B cell (primary cell): ENCODE measurements at regions not wholly inside any gene's neighbourhood (a gene's known extent, or its start where the extent isn't known, plus 50 kb on each side); places are given as distances from the start of the nearest gene placed in this dataset.

Source experiments
- ATAC-seq: fragments of 200-7000 bp; cut with Tn5 transposase; one replicate; pipeline ENCODE4 v1.10.0; 2021; ENCODE audit warnings: low read depth, mild to moderate bottlenecking, moderate number of reproducible peaks, moderate library complexity
- CTCF ChIA-PET: fragments of 350-600 bp; sonication (Branson Sonifier 250); formaldehyde crosslinking; loops from one replicate; lab custom pipeline; 2021; ENCODE audit warnings: antibody characterized with exemption, inconsistent platforms; lab: Charles Lee
- POLR2A ChIA-PET: fragments of 350-600 bp; sonication (Branson Sonifier 250); formaldehyde crosslinking; loops from one replicate; lab custom pipeline; 2021; ENCODE audit warnings: antibody characterized with exemption; lab: Charles Lee
- DNase-seq: peaks from one replicate; pipeline ENCODE4 v3.0.0; 2013
- H2AFZ ChIP-seq: 2 replicates; pipeline ENCODE4 v1.6.1; 2012; ENCODE audit warnings: mild to moderate bottlenecking, low read depth, low read length; ENCODE audit not compliant: insufficient read depth, poor library complexity, severe bottlenecking
- H3K27ac ChIP-seq, 2 donors: 1 replicate in 1 of 2; 2 replicates in 1 of 2; pipeline ENCODE4 v1.5.1; 2012 to 2013; ENCODE audit warnings: low read length in 2 of 2, mild to moderate bottlenecking in 2 of 2, moderate library complexity in 1 of 2
- H3K27me3 ChIP-seq, 4 experiments: fragments of 200-600 bp in 1 of 4; sonication (generic) in 1 of 4; replicated peaks in 1 of 4; 1 replicate in 2 of 4; 2 replicates in 2 of 4; pipeline versions ENCODE4 v1.6.1 to v1.7.0; 2013 to 2016; ENCODE audit warnings: low read length in 3 of 4, mild to moderate bottlenecking in 2 of 4, mixed read lengths in 1 of 4, moderate library complexity in 1 of 4; ENCODE audit not compliant: insufficient read depth in 4 of 4, control insufficient read depth in 3 of 4; ENCODE audit errors: control extremely low read depth in 1 of 4
- H3K36me3 ChIP-seq, 2 experiments: replicated peaks in 1 of 2; 1 replicate in 1 of 2; 2 replicates in 1 of 2; pipeline versions ENCODE4 v1.6.1 to v1.7.1; 2013; ENCODE audit warnings: low read length in 1 of 2; ENCODE audit not compliant: insufficient read depth in 2 of 2, control insufficient read depth in 1 of 2; ENCODE audit errors: control extremely low read depth in 1 of 2, extremely low read depth in 1 of 2
- H3K4me1 ChIP-seq, 2 donors: fragments of 200-600 bp in 1 of 2; sonication (generic) in 1 of 2; 1 replicate in 1 of 2; 2 replicates in 1 of 2; pipeline versions ENCODE4 v1.5.1 to v1.6.1; 2013 to 2017; ENCODE audit warnings: low read length in 2 of 2; ENCODE audit not compliant: control insufficient read depth in 2 of 2, insufficient read depth in 2 of 2
- H3K4me2 ChIP-seq: replicated peaks from 2 replicates; pipeline ENCODE3; 2012; ENCODE audit warnings: mild to moderate bottlenecking, low read depth, low read length; ENCODE audit not compliant: poor library complexity, severe bottlenecking
- H3K4me3 ChIP-seq, 5 experiments: fragments of 200-600 bp in 1 of 5; sonication (generic) in 1 of 5; 1 replicate in 3 of 5; 2 replicates in 2 of 5; pipeline versions ENCODE4 v1.5.1 to v1.7.0; 2011 to 2016; ENCODE audit warnings: low read length in 4 of 5, mild to moderate bottlenecking in 4 of 5, low read depth in 2 of 5, control low read depth in 1 of 5, moderate library complexity in 1 of 5; ENCODE audit not compliant: insufficient read depth in 1 of 5; ENCODE audit errors: control extremely low read depth in 1 of 5, extremely low read depth in 1 of 5
- H3K79me2 ChIP-seq: fragments of 200-600 bp; sonication (generic); one replicate; pipeline ENCODE4 v1.6.0; 2016; ENCODE audit warnings: low read length; ENCODE audit not compliant: control insufficient read depth, insufficient read depth
- H3K9ac ChIP-seq: fragments of 200-600 bp; sonication (generic); 2 replicates; pipeline ENCODE4 v1.6.1; 2017; ENCODE audit warnings: mild to moderate bottlenecking, low read length, moderate library complexity
- H3K9me3 ChIP-seq, 3 donors: one replicate each; pipeline versions ENCODE4 v1.6.1 to v1.7.1; 2013; ENCODE audit warnings: low read length in 2 of 3; ENCODE audit not compliant: control insufficient read depth in 2 of 3, insufficient read depth in 1 of 3; ENCODE audit errors: control extremely low read depth in 1 of 3
- H4K20me1 ChIP-seq: 2 replicates; pipeline ENCODE4 v1.6.0; 2012; ENCODE audit warnings: mild to moderate bottlenecking, low read length; ENCODE audit not compliant: insufficient read depth, control insufficient read depth, poor library complexity, severe bottlenecking
- H3K27ac Mint-ChIP-seq: one replicate; pipeline ENCODE4 v1.8.0; 2021; ENCODE audit warnings: mixed read lengths
- H3K27me3 Mint-ChIP-seq: one replicate; pipeline ENCODE4 v1.8.0; 2021; ENCODE audit warnings: mixed read lengths
- H3K4me1 Mint-ChIP-seq: one replicate; pipeline ENCODE4 v1.8.0; 2021; ENCODE audit warnings: mixed read lengths
- H3K4me3 Mint-ChIP-seq: one replicate; pipeline ENCODE4 v1.8.0; 2021; ENCODE audit warnings: mixed read lengths
- H3K9me3 Mint-ChIP-seq: one replicate; pipeline ENCODE4 v1.8.0; 2022; ENCODE audit warnings: mixed read lengths; ENCODE audit not compliant: insufficient read depth
- CTCF ChIP-seq: fragments of 200-600 bp; IDR thresholded peaks from one replicate; pipeline ENCODE4 v1.8.0; 2022; ENCODE audit warnings: antibody characterized with exemption, mild to moderate bottlenecking
- EZH2 ChIP-seq: IDR thresholded peaks from 2 replicates; pipeline ENCODE4 v1.6.1; 2012; ENCODE audit warnings: borderline replicate concordance, low read depth, mild to moderate bottlenecking, moderate library complexity, low read length; ENCODE audit not compliant: insufficient read depth, poor library complexity, severe bottlenecking
- WGBS: methylation state at CpG from one replicate; pipeline ENCODE4 v1.1.5; 2013; ENCODE audit warnings: missing lambda C conversion rate; ENCODE audit not compliant: insufficient coverage; 5-methylcytosine and 5-hydroxymethylcytosine counted together
- intact Hi-C: fragments of 100-400 bp; cut with micrococcal nuclease; formaldehyde crosslinking; loops from one replicate; pipeline ENCODE4 v1.10.0; 2022

DNA sequence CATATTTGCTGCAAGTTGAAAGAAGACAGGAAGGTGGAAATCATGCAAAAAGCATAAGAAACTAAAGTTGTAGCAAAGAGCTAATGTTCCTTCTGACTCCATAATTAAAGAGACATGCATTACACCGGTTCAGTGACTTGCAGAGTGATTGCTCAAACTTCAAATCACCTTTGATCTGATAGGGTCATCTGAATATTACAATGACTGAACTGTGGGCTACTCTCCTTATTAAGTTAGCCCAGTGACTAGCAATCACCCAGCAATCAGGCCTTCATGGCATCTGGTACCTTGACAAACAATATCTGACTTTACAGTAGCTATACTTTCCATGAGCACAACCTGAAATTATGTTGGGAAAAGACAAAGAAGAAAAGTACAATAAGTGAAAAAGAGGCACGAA is 84.9 kb downstream of the NREP start:
- no peak overlapping the region for H3K4me3 Mint-ChIP-seq
- CTCF ChIA-PET: interaction anchor here (1.1 kb wide), 1 partner anchor 13 kb away, joined by 3 read pairs; no protein-coding TSS in a partner anchor
- intact Hi-C loops: no loop called here

More for the DNA sequence above, 84.9 kb downstream of the NREP start:
- ATAC-seq (no peak), DNase-seq (no peak)
- Histone ChIP-seq H3K9me3 (no peaks in the 10 kb centered on the region), H3K79me2 (no peaks in the 10 kb centered on the region), H3K9ac (no peak overlapping the region), H3K4me2 (no peak overlapping the region), H3K4me3 (no peak overlapping the region), H4K20me1 (no peaks in the 10 kb centered on the region), H3K27me3 (no peaks in the 10 kb centered on the region), H3K4me1 (no peaks in the 10 kb centered on the region), H3K27ac (no peak overlapping the region), H2AFZ (no peak overlapping the region), H3K36me3 (no peaks in the 10 kb centered on the region)
- Mint-ChIP-seq H3K27me3 (no peaks in the 10 kb centered on the region), H3K4me1 (no peaks in the 10 kb centered on the region), H3K9me3 (peaks cover 2% of the 10 kb centered on the region), H3K27ac (no peak overlapping the region)
- no peak for TF ChIP-seq EZH2
- TF ChIP-seq CTCF: no peak
- WGBS: 100% methylated on average over 1 of the region's 2 CpGs
- POLR2A ChIA-PET: no interaction called here
